KMS-11 (cell line): ENCODE measurements at regions not wholly inside any gene's neighbourhood (a gene's known extent, or its start where the extent isn't known, plus 50 kb on each side); places are given as distances from the start of the nearest gene placed in this dataset.

Experiments used
- H2AFZ ChIP-seq: fragments of 200-600 bp; sonication (generic); 2 replicates; pipeline ENCODE4 v1.6.1; 2016; ENCODE audit warnings: antibody characterized with exemption, mixed run types, low read depth
- H3K27ac ChIP-seq: fragments of 200-600 bp; sonication (generic); 2 replicates; pipeline ENCODE4 v1.6.1; 2016; ENCODE audit warnings: mild to moderate bottlenecking, mixed run types
- H3K27me3 ChIP-seq: fragments of 200-600 bp; sonication (generic); 2 replicates; pipeline ENCODE4 v1.6.1; 2017; ENCODE audit warnings: mild to moderate bottlenecking, low read depth, mixed run types, moderate library complexity; ENCODE audit not compliant: insufficient read depth
- H3K36me3 ChIP-seq: fragments of 200-600 bp; sonication (generic); 2 replicates; pipeline ENCODE4 v1.6.1; 2017; ENCODE audit warnings: mild to moderate bottlenecking, mixed run types; ENCODE audit not compliant: insufficient read depth
- H3K4me1 ChIP-seq: fragments of 200-600 bp; sonication (generic); 2 replicates; pipeline ENCODE4 v1.6.1; 2016; ENCODE audit warnings: mild to moderate bottlenecking, low read depth, mixed run types; ENCODE audit not compliant: poor library complexity, severe bottlenecking
- H3K4me2 ChIP-seq: fragments of 200-600 bp; sonication (generic); 2 replicates; pipeline ENCODE4 v1.7.0; 2016; ENCODE audit warnings: mild to moderate bottlenecking, mixed run types
- H3K4me3 ChIP-seq: fragments of 200-600 bp; sonication (generic); IDR thresholded peaks from 2 replicates; pipeline ENCODE4 v1.6.1; 2017; ENCODE audit warnings: low read depth, low read length, mixed read lengths; ENCODE audit not compliant: insufficient read depth
- H3K79me2 ChIP-seq: fragments of 200-600 bp; sonication (generic); 2 replicates; pipeline ENCODE4 v1.6.1; 2016; ENCODE audit warnings: low read depth, mixed run types; ENCODE audit not compliant: insufficient read depth
- H3K9ac ChIP-seq: fragments of 200-600 bp; sonication (generic); 2 replicates; pipeline ENCODE4 v1.6.1; 2016; ENCODE audit warnings: mild to moderate bottlenecking, mixed run types
- H4K20me1 ChIP-seq: fragments of 200-600 bp; sonication (generic); 2 replicates; pipeline ENCODE4 v1.6.1; 2016; ENCODE audit warnings: mild to moderate bottlenecking, mixed run types; ENCODE audit not compliant: insufficient read depth
- TF ChIP-seq, protein P1 (sequence below): fragments of 200-600 bp; sonication (generic); conservative IDR thresholded peaks from 2 replicates; pipeline ENCODE4 v1.6.1; 2017; ENCODE audit warnings: low read depth, mild to moderate bottlenecking, antibody characterized with exemption, low read length, moderate library complexity, mixed read lengths

DNA sequence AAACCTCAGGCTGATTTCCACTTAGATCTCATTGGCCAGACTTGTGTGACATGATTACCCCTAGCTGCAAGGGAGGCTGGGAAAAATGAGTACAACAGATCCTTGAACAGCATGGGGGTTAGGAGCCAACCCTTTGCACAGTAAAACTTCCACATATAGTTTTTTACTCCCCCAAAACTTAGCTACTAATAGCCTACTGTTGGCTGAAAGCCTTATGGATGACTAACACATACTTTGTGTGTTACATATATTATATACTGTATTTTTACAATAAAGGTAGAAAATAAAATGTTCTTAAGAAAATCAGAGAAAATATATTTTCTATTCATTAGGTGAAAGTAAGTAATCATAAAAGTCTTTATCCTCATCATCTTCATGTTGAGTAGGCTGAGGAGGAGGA is 217.4 kb downstream of the NMUR2 start:
- Histone ChIP-seq H3K9ac (no peak overlapping the region), H3K79me2 (no peaks in the 10 kb centered on the region), H3K27me3 (no peaks in the 10 kb centered on the region), H3K36me3 (no peaks in the 10 kb centered on the region), H3K4me3 (no peak overlapping the region), H3K27ac (no peak overlapping the region), H2AFZ (no peak overlapping the region), H3K4me2 (no peak overlapping the region), H3K4me1 (no peaks in the 10 kb centered on the region), H4K20me1 (no peaks in the 10 kb centered on the region)
- TF ChIP-seq, protein P1, sequence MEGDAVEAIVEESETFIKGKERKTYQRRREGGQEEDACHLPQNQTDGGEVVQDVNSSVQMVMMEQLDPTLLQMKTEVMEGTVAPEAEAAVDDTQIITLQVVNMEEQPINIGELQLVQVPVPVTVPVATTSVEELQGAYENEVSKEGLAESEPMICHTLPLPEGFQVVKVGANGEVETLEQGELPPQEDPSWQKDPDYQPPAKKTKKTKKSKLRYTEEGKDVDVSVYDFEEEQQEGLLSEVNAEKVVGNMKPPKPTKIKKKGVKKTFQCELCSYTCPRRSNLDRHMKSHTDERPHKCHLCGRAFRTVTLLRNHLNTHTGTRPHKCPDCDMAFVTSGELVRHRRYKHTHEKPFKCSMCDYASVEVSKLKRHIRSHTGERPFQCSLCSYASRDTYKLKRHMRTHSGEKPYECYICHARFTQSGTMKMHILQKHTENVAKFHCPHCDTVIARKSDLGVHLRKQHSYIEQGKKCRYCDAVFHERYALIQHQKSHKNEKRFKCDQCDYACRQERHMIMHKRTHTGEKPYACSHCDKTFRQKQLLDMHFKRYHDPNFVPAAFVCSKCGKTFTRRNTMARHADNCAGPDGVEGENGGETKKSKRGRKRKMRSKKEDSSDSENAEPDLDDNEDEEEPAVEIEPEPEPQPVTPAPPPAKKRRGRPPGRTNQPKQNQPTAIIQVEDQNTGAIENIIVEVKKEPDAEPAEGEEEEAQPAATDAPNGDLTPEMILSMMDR = no peak

DNA sequence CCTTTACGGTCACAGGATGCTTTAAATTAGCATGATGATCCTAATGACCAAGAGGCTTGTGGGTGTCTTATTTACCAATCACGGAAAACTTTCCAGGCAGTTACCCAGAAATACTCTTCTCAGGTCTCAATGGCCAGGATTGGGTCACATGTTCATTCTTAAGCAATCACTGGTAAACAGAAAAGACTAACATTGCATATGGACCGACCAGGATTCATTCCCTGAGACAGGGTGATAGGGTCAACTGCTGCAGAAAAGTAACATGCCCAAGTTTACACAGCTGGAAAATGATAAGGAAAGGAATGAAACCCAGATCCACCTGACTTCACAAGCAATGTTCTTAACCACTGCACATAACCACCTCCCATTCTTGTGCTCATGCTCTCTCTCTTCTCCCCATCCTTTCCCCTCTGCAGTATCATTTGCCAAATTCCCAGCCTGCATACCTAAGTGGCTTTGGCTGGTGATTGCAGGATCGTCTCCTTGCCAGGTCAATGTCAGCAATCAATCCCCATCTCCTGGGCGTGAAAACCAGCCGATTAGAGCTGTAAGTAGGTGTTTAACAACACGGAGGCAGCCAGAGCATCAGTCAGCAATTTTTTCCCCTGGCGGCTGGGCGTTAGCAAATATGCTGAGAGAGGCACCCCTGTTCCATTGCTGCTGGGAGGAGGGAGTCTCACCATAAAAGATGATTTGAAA is 219.4 kb downstream of the NMUR2 start:
- Histone ChIP-seq H3K4me2 (no peak overlapping the region), H2AFZ (no peak overlapping the region), H4K20me1 (no peaks in the 10 kb centered on the region), H3K4me3 (no peak overlapping the region), H3K27me3 (no peaks in the 10 kb centered on the region), H3K4me1 (no peaks in the 10 kb centered on the region), H3K27ac (no peak overlapping the region), H3K79me2 (no peaks in the 10 kb centered on the region), H3K36me3 (no peaks in the 10 kb centered on the region), H3K9ac (no peak overlapping the region)
- TF ChIP-seq, protein P1 = no peak

DNA sequence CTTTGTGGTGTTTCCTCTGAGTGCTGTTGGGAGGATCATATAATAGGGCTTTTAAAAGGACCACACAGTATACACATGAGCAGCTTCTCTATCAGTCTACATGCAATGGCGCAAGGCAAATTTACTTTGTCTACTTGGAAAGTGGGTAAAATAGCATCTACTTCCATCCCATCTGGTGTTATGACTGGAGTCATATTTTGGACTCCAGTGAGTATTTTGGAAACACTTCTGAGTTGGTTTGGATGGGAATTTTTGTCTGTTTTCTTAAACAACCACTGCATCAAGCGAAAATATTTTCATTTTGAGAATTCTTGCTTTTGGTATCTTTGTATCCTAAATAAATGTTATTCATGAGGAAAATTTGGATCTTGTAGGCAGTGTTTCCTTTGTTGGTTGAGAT is 220.8 kb downstream of the NMUR2 start:
- H4K20me1 ChIP-seq = no peaks in the 10 kb centered on the region
- H3K27me3 ChIP-seq = no peaks in the 10 kb centered on the region
- H3K4me3 ChIP-seq = no peak overlapping the region
- H3K36me3 ChIP-seq = no peaks in the 10 kb centered on the region
- no peaks in the 10 kb centered on the region for H3K79me2 ChIP-seq
- no peak overlapping the region for H2AFZ ChIP-seq
- H3K9ac ChIP-seq = no peak overlapping the region
- no peak overlapping the region for H3K27ac ChIP-seq
- no peaks in the 10 kb centered on the region for H3K4me1 ChIP-seq
- TF ChIP-seq, protein P1 = no peak
- no peak overlapping the region for H3K4me2 ChIP-seq

DNA sequence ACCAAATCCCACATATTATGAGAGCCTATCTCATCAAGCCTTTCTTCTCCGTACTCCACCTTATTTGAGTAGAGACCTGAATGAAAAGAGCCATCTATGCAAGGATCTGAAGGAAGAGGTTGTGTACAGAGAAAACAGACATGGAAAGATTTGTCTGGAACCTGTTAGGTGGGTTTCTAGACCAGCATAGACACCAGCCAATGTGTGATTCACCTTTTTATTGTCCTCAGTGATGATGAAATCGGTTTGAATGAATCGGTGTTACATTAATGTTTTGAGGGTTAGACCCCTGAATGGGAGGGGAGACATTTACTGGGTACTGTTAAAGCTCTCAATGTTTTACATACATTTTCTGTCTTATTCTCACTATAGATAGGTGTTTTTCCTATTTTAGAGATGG is 223.6 kb downstream of the NMUR2 start:
- H3K4me3 ChIP-seq = no peak overlapping the region
- H2AFZ ChIP-seq = no peak overlapping the region
- H4K20me1 ChIP-seq = no peaks in the 10 kb centered on the region
- H3K79me2 ChIP-seq = no peaks in the 10 kb centered on the region
- TF ChIP-seq, protein P1 = no peak
- no peak overlapping the region for H3K27ac ChIP-seq
- H3K27me3 ChIP-seq = no peaks in the 10 kb centered on the region
- no peak overlapping the region for H3K9ac ChIP-seq
- no peak overlapping the region for H3K4me2 ChIP-seq
- H3K36me3 ChIP-seq = no peaks in the 10 kb centered on the region
- no peaks in the 10 kb centered on the region for H3K4me1 ChIP-seq
